Activated naive CD4-positive, alpha-beta T cell treated with anti-CD3 and anti-CD28 coated beads, Interleukin-2, amount 50 U/mL, for 72 hours (primary cell): ENCODE measurements at regions not wholly inside any gene's neighbourhood (a gene's known extent, or its start where the extent isn't known, plus 50 kb on each side); places are given as distances from the start of the nearest gene placed in this dataset.
"Not testable (repeated sequence)": the region's sequence is repeated elsewhere in the genome, so short reads cannot be mapped to it uniquely, and the experiment has no call there.

Experiments
- ATAC-seq, 2 donors: fragments of 150-1000 bp; cut with Tn5 transposase; 2 replicates each; pipeline ENCODE4 v1.10.0; 2021; ENCODE audit warnings: mild to moderate bottlenecking in 2 of 2, moderate library complexity in 2 of 2
- DNase-seq, 2 donors: peaks; one replicate each; pipeline ENCODE4 v3.0.0; 2021 to 2022; ENCODE audit warnings: low spot score in 2 of 2
- H3K27ac Mint-ChIP-seq, 2 donors: one replicate each; pipeline ENCODE4 v1.8.0; 2022; ENCODE audit warnings: mild to moderate bottlenecking in 2 of 2, mixed read lengths in 2 of 2
- H3K36me3 Mint-ChIP-seq, 2 donors: one replicate each; pipeline ENCODE4 v1.8.0; 2022; ENCODE audit warnings: mixed read lengths in 2 of 2
- H3K9me3 Mint-ChIP-seq, 2 donors: one replicate each; pipeline ENCODE4 v1.8.0; 2022; ENCODE audit warnings: mixed read lengths in 2 of 2

GRCh38 chr9:85310573-85310972 is 431.2 kb downstream of the AGTPBP1 start:
- Mint-ChIP-seq H3K27ac (no peak overlapping the region), H3K36me3 (peaks cover 0 to 10% of the 10 kb centered on the region in 2 donors), H3K9me3 (peaks cover 8 to 22% of the 10 kb centered on the region in 2 donors)
- DNase-seq: no peak
- peak in 1 of 2 donors; percentile 46 for ATAC-seq

- H3K27ac Mint-ChIP-seq: no peak overlapping the region
- DNase-seq (no peak), ATAC-seq (no peak)
- H3K36me3 Mint-ChIP-seq: no peaks in the 10 kb centered on the region
- peaks cover 0 to 1% of the 10 kb centered on the region in 2 donors for H3K9me3 Mint-ChIP-seq
Measured at GRCh38 chr9:85303757-85304134, 438.0 kb downstream of the AGTPBP1 start.

GRCh38 chr9:85302938-85303756 is 438.6 kb downstream of the AGTPBP1 start:
- no peak overlapping the region for H3K27ac Mint-ChIP-seq
- ATAC-seq: no peak
- no peaks in the 10 kb centered on the region for H3K36me3 Mint-ChIP-seq
- no peak for DNase-seq
- H3K9me3 Mint-ChIP-seq: peaks cover 0 to 3% of the 10 kb centered on the region in 2 donors

- ATAC-seq: no peak
- no peak for DNase-seq
- no peak overlapping the region for H3K27ac Mint-ChIP-seq
- H3K36me3 Mint-ChIP-seq: peaks cover 0 to 4% of the 10 kb centered on the region in 2 donors
- peaks cover 5 to 9% of the 10 kb centered on the region in 2 donors for H3K9me3 Mint-ChIP-seq
Measured at GRCh38 chr9:85298499-85298898, 443.3 kb downstream of the AGTPBP1 start.

GRCh38 chr9:85295244-85295643 is 446.5 kb downstream of the AGTPBP1 start:
- not testable (repeated sequence) for H3K9me3 Mint-ChIP-seq, H3K27ac Mint-ChIP-seq, H3K36me3 Mint-ChIP-seq, ATAC-seq, DNase-seq

GRCh38 chr9:85292261-85292660 is 449.5 kb downstream of the AGTPBP1 start:
- Mint-ChIP-seq H3K27ac (no peak overlapping the region), H3K36me3 (peaks cover 0 to 4% of the 10 kb centered on the region in 2 donors), H3K9me3 (peaks cover 5% of the 10 kb centered on the region in 2 donors)
- DNase-seq (no peak), ATAC-seq (no peak)

- Mint-ChIP-seq H3K9me3 (peaks cover 5% of the 10 kb centered on the region in 2 donors), H3K27ac (no peak overlapping the region), H3K36me3 (peaks cover 0 to 4% of the 10 kb centered on the region in 2 donors)
- no peak for ATAC-seq
- no peak for DNase-seq
Measured at GRCh38 chr9:85291266-85291665, 450.5 kb downstream of the AGTPBP1 start.

GRCh38 chr9:85290019-85290418 is 451.7 kb downstream of the AGTPBP1 start:
- Mint-ChIP-seq H3K36me3 (peaks cover 0 to 4% of the 10 kb centered on the region in 2 donors), H3K9me3 (peaks cover 5% of the 10 kb centered on the region in 2 donors), H3K27ac (no peak overlapping the region)
- DNase-seq (no peak), ATAC-seq (no peak)

GRCh38 chr9:85289142-85289541 is 452.6 kb downstream of the AGTPBP1 start:
- Mint-ChIP-seq H3K9me3 (no peaks in the 10 kb centered on the region), H3K27ac (no peak overlapping the region), H3K36me3 (no peaks in the 10 kb centered on the region)
- DNase-seq (no peak), ATAC-seq (no peak)

GRCh38 chr9:85283421-85283820 is 458.3 kb downstream of the AGTPBP1 start:
- H3K9me3 Mint-ChIP-seq: no peaks in the 10 kb centered on the region
- ATAC-seq (no peak), DNase-seq (no peak)
- no peak overlapping the region for H3K27ac Mint-ChIP-seq
- H3K36me3 Mint-ChIP-seq: no peaks in the 10 kb centered on the region

GRCh38 chr9:85278769-85279168 is 463.0 kb downstream of the AGTPBP1 start:
- no peak overlapping the region for H3K27ac Mint-ChIP-seq
- no peak for ATAC-seq

GRCh38 chr9:85276741-85277140 is 465.0 kb downstream of the AGTPBP1 start:
- no peak for DNase-seq
- no peaks in the 10 kb centered on the region for H3K9me3 Mint-ChIP-seq
- no peak for ATAC-seq
- H3K27ac Mint-ChIP-seq: no peak overlapping the region
- H3K36me3 Mint-ChIP-seq: no peaks in the 10 kb centered on the region

More at GRCh38 chr9:85278769-85279168, 463.0 kb downstream of the AGTPBP1 start:
- Mint-ChIP-seq H3K36me3 (no peaks in the 10 kb centered on the region), H3K9me3 (no peaks in the 10 kb centered on the region)
- no peak for DNase-seq

GRCh38 chr9:85269811-85270210 is 471.9 kb downstream of the AGTPBP1 start:
- H3K27ac Mint-ChIP-seq: no peak overlapping the region
- H3K36me3 Mint-ChIP-seq: no peaks in the 10 kb centered on the region
- no peak for ATAC-seq
- no peak for DNase-seq
- no peaks in the 10 kb centered on the region for H3K9me3 Mint-ChIP-seq

- H3K36me3 Mint-ChIP-seq: no peaks in the 10 kb centered on the region
- ATAC-seq (no peak), DNase-seq (no peak)
- no peaks in the 10 kb centered on the region for H3K9me3 Mint-ChIP-seq
- H3K27ac Mint-ChIP-seq: no peak overlapping the region
Measured at GRCh38 chr9:85268131-85268530, 473.6 kb downstream of the AGTPBP1 start.

GRCh38 chr9:85264695-85265094 is 477.1 kb downstream of the AGTPBP1 start:
- ATAC-seq (no peak), DNase-seq (no peak)
- no peaks in the 10 kb centered on the region for H3K36me3 Mint-ChIP-seq
- H3K9me3 Mint-ChIP-seq: no peaks in the 10 kb centered on the region
- H3K27ac Mint-ChIP-seq: no peak overlapping the region

- no peaks in the 10 kb centered on the region for H3K36me3 Mint-ChIP-seq
- no peak overlapping the region for H3K27ac Mint-ChIP-seq
- H3K9me3 Mint-ChIP-seq: peaks cover 0 to 6% of the 10 kb centered on the region in 2 donors
- ATAC-seq (no peak), DNase-seq (no peak)
Measured at GRCh38 chr9:85263288-85263687, 478.5 kb downstream of the AGTPBP1 start.

GRCh38 chr9:85262333-85262732 is 479.4 kb downstream of the AGTPBP1 start:
- no peak for ATAC-seq
- peaks cover 0 to 6% of the 10 kb centered on the region in 2 donors for H3K9me3 Mint-ChIP-seq
- H3K36me3 Mint-ChIP-seq: no peaks in the 10 kb centered on the region
- no peak overlapping the region for H3K27ac Mint-ChIP-seq
- no peak for DNase-seq

GRCh38 chr9:85260275-85260845 is 481.4 kb downstream of the AGTPBP1 start:
- Mint-ChIP-seq H3K36me3 (peaks cover 0 to 2% of the 10 kb centered on the region in 2 donors), H3K9me3 (peaks cover under 1 to 11% of the 10 kb centered on the region in 2 donors), H3K27ac (no peak overlapping the region)
- DNase-seq (no peak), ATAC-seq (no peak)
